Stimulated activated CD4-positive, alpha-beta T cell treated with anti-CD3 and anti-CD28 coated beads, Interleukin-12 subunit alpha, Interleukin-12 subunit beta, amount 100 ng/mL, for 48 hours (primary cell): ENCODE measurements at regions not wholly inside any gene's neighbourhood (a gene's known extent, or its start where the extent isn't known, plus 50 kb on each side); places are given as distances from the start of the nearest gene placed in this dataset.
A peak's percentile ranks its signal among the peaks of the same experiment; 100 is the strongest.

ENCODE experiments used
- DNase-seq, 3 donors: peaks; one replicate each; pipeline ENCODE4 v3.0.0-alpha.2; 2020; ENCODE audit warnings: low read depth in 2 of 3, low spot score in 1 of 3

DNA sequence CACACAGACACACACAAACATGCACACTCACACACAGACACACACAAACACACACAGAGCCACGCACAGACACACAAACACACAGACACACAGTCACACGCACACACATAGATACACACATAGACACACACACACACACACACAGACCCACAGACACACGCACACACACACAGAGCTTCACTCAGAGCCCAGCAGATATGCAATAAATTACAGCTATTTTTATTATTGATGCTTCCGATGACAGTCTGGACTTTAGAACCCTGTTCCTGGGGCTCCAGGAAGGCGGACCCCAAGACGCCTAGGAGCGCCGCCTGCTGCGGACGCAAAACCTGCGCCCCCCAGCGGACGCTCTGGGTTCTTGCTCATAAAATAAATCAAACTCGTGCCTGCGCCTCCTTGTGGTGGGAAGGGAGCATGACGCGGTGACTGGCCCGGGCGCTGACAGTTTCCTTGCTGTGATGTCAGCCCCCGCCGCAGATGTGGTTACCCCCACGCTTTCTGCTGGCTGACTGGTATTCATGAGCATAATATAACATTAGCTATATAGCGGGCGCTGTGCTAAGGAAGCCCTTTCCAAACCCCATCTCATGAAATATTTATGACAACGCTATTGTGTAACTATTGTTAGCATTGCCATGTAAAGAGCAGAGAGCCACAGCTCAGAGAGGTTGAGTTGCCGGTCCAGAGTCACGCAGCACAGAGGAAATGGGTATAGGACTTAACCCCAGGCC, 64.4 kb upstream of the TM9SF2 start:
- DNase-seq = peak; percentile 93 to 97 (median 93)

DNA sequence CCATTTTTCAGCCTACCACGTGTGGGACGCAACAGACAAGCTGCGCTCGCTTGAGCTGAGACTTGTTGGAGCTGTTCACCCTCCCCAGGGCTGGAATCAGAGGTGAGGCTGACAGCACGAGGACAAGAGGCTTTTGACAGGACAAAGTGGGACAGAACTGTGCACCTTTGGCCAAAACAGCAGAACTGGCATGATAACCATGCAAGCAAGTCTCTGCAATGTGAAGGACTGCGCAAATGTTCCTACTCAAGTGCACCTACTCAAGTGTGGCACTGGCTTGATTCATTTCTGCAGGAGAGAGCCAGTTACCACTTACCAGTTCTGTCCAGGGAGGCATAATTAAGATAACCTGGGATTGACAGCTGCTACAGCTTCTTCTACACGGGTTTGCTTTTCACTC, 62.2 kb upstream of the TM9SF2 start:
- no peak for DNase-seq

DNA sequence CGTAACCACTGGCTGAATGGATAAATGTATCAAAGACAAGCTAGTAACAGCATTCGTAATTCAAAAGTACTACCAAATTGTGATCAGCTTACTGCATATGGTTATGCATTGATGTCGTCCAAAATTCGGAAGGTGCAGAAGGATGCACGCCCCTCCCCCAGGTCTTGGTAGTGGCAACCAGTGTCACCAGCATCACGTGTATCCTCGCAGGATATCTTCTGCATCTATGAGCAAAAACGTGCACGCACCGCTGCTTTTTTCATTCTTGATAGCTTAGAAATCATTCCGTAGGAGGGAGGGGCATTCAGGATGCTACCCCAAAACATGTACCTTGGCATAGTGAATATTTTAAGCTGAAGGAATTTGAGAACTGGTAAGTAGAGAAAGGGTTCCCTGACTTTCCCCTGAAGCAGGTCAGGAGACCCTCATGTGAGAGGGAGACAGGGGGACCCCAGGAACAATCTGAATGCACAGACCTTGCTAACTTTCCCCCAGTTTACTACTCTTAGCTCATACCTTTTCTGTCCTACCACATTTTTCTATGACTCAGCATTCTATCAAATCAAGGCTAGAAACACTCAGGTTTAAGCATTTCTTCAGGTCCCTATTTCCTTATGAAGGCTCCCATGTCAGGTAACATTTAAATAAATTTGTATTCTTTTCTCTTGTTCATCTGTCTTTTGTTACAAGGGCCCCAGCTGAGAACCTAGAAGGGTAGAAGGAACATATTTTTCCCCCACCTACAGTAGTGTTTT, 61.2 kb upstream of the TM9SF2 start:
- no peak for DNase-seq

DNA sequence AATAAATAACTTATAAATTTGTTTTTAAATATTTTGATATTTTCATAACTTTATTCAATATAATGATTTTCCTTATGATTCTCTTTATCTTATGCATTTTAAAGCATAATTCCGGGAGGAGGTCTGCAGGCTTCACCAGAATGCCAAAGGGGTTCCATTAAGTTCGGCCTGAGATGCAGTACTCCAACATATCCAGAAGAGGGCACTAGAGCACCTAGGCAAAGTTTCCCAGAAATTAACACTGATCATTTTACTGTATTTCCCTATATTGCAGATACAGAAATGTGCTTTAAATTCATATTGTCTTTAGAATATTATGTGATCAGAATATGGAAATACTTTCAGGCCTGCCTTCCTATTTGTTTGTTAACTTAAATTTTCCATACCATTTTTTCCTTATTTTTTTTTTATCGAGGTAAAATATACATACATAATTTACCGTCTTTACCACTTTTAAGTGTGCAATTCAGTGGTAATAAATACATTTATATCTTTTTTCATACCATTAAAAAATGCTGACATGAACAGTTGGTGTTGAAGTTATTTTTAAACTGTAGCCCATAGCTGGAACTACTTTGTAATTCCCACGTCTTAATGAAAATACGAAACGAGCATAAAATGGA, 58.9 kb upstream of the TM9SF2 start:
- no peak for DNase-seq

DNA sequence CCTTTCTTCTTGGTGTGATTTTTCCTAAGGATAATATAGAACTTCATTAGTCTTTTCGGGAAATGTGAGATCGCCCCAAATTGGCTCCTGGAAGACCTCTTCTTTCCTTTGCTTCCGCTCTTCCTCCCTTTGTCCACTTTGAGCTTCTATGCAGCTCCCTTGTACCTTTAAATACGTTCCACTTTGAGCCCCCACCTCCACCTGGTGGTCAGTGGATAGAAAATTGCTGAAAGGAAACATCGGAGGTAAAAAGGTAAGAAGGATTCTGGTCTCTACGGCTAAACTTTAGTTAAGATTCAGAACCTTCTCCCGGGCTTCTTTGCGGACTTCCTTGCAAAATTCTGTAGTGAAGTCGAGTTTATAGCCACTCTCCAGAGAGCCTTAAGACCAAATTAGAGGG, 55.0 kb upstream of the TM9SF2 start:
- DNase-seq = no peak

DNA sequence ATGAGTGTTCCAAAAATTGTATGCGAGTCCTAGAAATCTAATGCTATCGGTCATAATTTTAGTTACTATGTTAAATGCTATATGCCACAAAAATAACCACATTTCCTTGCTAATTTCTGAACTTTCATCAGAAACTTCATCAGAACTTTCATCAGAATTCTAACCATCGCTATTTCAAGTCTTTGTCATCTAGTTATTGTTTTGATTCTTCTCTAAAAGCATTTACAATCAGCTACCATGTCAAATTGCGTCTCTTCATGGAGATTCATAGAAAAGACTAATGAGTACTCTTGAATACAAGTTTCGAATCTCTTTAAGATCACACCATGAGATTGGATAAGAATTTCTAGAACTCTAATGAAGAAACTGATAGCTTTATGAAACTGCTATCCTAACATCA, 52.7 kb upstream of the TM9SF2 start:
- no peak for DNase-seq

DNA sequence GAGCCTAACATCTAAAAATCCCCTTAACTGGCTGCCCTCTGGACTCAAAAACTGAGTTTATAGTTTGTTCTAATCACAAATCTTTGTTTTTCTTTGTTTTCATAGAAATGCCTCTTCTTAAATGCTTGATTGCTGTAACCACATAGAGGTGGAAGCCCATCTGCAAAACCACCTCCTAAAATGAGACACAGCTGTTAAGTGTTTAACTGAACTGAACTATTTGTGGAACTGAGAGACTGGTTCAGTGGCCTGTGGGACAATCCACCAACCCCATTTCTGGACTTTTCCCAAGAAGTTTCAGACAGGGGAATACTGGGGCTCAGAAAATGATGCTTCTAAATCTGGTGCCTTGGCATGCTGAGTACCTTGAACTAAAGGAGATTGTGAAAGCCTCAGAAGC, 50.9 kb upstream of the TM9SF2 start:
- no peak for DNase-seq
